HG03045 (cell line): ENCODE measurements at regions not wholly inside any gene's neighbourhood (a gene's known extent, or its start where the extent isn't known, plus 50 kb on each side); places are given as distances from the start of the nearest gene placed in this dataset.

Experiments used
- ATAC-seq: cut with Tn5 transposase; IDR thresholded peaks from one replicate; pipeline ENCODE4 v1.9.1; 2021; ENCODE audit warnings: mild to moderate bottlenecking, moderate library complexity; ENCODE audit not compliant: unreplicated experiment

- ATAC-seq, result no peak
These were observed 829.7 kb upstream of the FAT3 start for GRCh38 chr11:91394727-91395414.

- no peak for ATAC-seq
These were observed 830.4 kb upstream of the FAT3 start for GRCh38 chr11:91394073-91394726.

- no peak for ATAC-seq
These were observed 841.7 kb upstream of the FAT3 start for GRCh38 chr11:91382946-91383345.

- ATAC-seq, result no peak
These were observed 849.8 kb upstream of the FAT3 start for GRCh38 chr11:91374794-91375193.

- no peak for ATAC-seq
These were observed 851.1 kb upstream of the FAT3 start for GRCh38 chr11:91373497-91373896.

GRCh38 chr11:91366816-91367215 lies 857.8 kb upstream of the FAT3 start:
- ATAC-seq, result no peak

- ATAC-seq, result no peak
These were observed 858.5 kb upstream of the FAT3 start for GRCh38 chr11:91365986-91366585.

- no peak for ATAC-seq
These were observed 873.7 kb upstream of the FAT3 start for GRCh38 chr11:91350931-91351330.

- no peak for ATAC-seq
These were observed 897.9 kb upstream of the FAT3 start for GRCh38 chr11:91326751-91327150.

- ATAC-seq, result no peak
These were observed 898.3 kb upstream of the FAT3 start for GRCh38 chr11:91326280-91326679.

GRCh38 chr11:91314521-91314920 lies 910.1 kb upstream of the FAT3 start:
- no peak for ATAC-seq

GRCh38 chr11:91312541-91312940 lies 912.1 kb upstream of the FAT3 start:
- no peak for ATAC-seq

GRCh38 chr11:91310085-91310484 lies 914.5 kb upstream of the FAT3 start:
- ATAC-seq, result no peak

GRCh38 chr11:91308069-91308468 lies 916.5 kb upstream of the FAT3 start:
- ATAC-seq, result no peak

- ATAC-seq, result no peak
These were observed 919.2 kb upstream of the FAT3 start for GRCh38 chr11:91305402-91305801.

GRCh38 chr11:91303749-91304148 lies 920.9 kb upstream of the FAT3 start:
- ATAC-seq, result no peak

- ATAC-seq, result no peak
These were observed 924.6 kb upstream of the FAT3 start for GRCh38 chr11:91299980-91300379.

GRCh38 chr11:91296629-91297028 lies 928.0 kb upstream of the FAT3 start:
- no peak for ATAC-seq

- no peak for ATAC-seq
These were observed 929.0 kb upstream of the FAT3 start for GRCh38 chr11:91295591-91295990.

GRCh38 chr11:91293119-91293518 lies 931.5 kb upstream of the FAT3 start:
- no peak for ATAC-seq

- no peak for ATAC-seq
These were observed 952.5 kb upstream of the FAT3 start for GRCh38 chr11:91272089-91272488.
